ENCODE measurements at regions not wholly inside any gene's neighbourhood (a gene's known extent, or its start where the extent isn't known, plus 50 kb on each side); places are given as distances from the start of the nearest gene placed in this dataset.
"Not testable (repeated sequence)": the region's sequence is repeated elsewhere in the genome, so short reads cannot be mapped to it uniquely, and the experiment has no call there.

DNA sequence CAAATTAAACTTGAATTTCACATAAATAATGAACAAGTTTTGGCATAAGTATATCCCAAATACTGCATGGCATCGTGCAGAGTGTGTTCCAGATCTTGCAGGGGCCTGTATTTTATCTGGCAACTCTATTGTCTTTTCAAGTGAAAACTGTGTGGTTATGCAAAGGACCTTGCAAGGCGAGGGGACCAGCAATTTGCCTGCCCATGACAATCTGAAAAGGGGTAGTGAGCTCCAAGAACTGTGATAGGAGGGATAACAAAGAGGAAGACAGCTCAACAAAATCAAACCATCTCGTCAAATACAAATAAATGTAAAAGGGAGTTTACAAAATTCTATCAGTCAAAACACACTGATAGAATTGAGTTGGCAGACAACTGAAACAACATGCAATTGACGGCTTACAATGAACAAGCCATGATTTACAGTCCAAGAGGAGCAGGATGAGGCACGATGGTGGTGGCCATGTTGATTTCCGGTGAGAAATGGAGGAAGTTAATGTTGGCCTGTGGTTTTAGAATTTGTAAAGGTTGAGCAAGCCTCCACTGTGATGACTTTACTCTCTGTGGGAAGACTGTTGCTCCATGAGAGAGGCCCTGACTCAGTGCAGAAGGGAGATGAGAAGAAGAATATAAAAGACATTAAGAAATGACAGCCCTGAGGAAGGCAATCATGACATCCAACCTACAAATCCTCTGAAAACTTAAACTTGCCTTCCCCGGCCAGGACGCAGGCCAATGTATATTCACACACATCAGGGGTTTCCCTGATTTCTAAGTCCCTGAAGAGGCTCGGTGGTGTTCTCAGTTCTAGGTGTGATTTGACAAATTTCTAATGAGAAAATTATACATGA lies 132.2 kb downstream of the ADSS2 start:
- peak; percentile 50 for DNase-seq
- Mint-ChIP-seq H3K27ac (peak overlapping the region; percentile 92), H3K36me3 (peaks cover 11% of the 10 kb centered on the region), H3K4me1 (peaks cover 53% of the 10 kb centered on the region), H3K27me3 (no peaks in the 10 kb centered on the region), H3K4me3 (peak overlapping the region; percentile 7), H3K9me3 (peaks cover 6% of the 10 kb centered on the region)
- CTCF ChIA-PET = no interaction called here

DNA sequence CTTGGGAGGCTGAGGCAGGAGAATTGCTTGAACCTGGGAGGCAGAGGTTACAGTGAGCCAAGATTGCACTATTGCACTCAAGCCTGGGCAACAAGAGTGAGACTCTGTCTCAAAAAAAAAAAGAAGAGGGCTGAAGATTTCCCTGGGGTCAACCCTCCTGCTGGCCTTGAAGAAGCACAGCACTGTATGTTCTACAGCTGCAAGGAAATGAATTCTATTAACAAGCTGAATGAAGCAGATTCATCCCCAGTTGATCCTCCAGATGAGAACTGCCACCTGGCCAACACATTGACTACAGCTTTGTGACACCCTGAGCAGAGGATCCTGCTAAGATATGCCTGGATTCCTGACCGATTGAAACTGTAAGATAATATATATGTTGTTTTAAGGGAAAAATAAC lies 129.5 kb downstream of the ADSS2 start:
- peaks cover 71% of the 10 kb centered on the region for H3K4me1 Mint-ChIP-seq
- H3K27ac Mint-ChIP-seq = peak overlapping the region; percentile 87
- H3K27me3 Mint-ChIP-seq = no peaks in the 10 kb centered on the region
- H3K36me3 Mint-ChIP-seq = peaks cover 12% of the 10 kb centered on the region
- H3K4me3 Mint-ChIP-seq = no peak overlapping the region
- CTCF ChIA-PET = interaction anchor here (1.4 kb wide), 1 partner anchor 22 kb away, joined by 3 read pairs; no protein-coding TSS in a partner anchor
- DNase-seq = no peak
- H3K9me3 Mint-ChIP-seq = peaks cover 6% of the 10 kb centered on the region

DNA sequence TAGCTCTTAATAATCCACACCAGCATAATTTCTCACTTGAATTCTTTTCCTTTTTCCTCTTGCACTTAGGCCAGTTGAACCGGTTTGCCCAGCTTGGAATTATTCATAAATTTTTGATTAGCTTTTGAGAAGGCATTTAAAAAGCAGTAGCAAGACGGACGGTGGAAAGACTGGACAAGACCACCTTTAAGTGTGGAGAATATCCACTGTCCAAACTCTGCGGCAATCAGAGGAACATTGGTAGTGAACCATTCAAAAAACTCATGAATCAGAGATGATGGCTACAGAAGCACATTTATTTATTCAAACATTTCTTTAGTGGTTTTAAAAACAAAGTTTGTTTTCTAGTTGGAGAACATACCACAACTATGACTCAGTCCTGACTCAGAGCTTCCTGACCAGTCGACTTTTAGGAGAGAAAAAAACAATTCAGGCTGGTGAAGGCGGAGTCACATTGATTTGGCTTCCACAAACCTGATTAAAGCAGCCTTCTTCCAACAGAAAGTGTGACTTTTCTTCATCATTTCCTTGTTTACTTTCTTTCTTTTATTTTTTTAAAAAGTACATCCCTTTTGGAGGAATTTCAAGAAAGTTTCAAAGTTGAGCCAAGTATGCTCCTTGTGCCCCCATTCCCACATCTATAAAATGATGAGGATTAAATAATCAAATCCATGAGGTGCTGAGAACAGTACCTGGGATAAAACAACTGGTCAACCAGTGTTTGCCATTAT lies 128.8 kb downstream of the ADSS2 start:
- peak; percentile 44 for DNase-seq
- Mint-ChIP-seq H3K4me3 (no peak overlapping the region), H3K27me3 (no peaks in the 10 kb centered on the region), H3K27ac (peak overlapping the region; percentile 87), H3K36me3 (peaks cover 12% of the 10 kb centered on the region), H3K4me1 (peaks cover 69% of the 10 kb centered on the region), H3K9me3 (peaks cover 6% of the 10 kb centered on the region)
- CTCF ChIA-PET = interaction anchor here (1.4 kb wide), 1 partner anchor 23 kb away, joined by 3 read pairs; no protein-coding TSS in a partner anchor

DNA sequence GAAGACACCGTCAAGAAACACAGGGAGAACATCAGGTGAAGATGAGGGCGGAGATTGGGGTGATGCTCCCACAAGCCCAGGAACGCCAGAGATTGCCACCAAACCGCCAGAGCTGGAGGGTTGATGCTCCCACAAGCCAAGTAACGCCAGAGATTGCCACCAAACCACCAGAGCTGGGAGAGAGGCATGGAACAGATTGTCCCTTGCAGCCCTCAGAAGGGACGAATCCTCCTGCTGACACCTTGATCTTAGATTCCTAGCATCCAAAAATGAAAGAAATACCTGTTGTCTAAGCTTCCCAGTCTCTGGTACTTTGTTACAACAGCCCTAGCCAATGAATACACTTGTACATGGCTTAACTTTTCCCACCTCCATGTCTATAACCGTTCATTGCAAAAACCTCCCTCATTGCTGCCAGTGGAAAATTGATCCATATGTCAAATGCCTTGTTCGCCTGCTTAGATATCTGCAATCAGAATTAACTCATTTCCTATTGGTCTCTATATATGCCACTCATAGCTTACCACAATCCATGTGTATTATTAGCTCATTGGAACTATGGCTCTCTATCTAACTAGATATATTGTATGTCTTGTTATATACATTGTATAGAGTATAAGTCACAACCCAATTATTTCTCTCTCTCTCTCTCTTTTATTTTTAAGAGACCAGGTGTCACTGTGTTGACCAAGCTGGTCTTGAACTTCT lies 127.4 kb downstream of the ADSS2 start:
- Mint-ChIP-seq H3K9me3 (peaks cover 11% of the 10 kb centered on the region), H3K27ac (peak overlapping the region; percentile 81), H3K27me3 (no peaks in the 10 kb centered on the region), H3K36me3 (peaks cover 10% of the 10 kb centered on the region), H3K4me1 (peaks cover 57% of the 10 kb centered on the region), H3K4me3 (peak overlapping the region; percentile 44)
- DNase-seq = no peak
- CTCF ChIA-PET = interaction anchor here (0.9 to 2.5 kb wide), 4 partner anchors 16 to 90 kb away, joined by 3 to 7 read pairs (median 4); no protein-coding TSS in a partner anchor

DNA sequence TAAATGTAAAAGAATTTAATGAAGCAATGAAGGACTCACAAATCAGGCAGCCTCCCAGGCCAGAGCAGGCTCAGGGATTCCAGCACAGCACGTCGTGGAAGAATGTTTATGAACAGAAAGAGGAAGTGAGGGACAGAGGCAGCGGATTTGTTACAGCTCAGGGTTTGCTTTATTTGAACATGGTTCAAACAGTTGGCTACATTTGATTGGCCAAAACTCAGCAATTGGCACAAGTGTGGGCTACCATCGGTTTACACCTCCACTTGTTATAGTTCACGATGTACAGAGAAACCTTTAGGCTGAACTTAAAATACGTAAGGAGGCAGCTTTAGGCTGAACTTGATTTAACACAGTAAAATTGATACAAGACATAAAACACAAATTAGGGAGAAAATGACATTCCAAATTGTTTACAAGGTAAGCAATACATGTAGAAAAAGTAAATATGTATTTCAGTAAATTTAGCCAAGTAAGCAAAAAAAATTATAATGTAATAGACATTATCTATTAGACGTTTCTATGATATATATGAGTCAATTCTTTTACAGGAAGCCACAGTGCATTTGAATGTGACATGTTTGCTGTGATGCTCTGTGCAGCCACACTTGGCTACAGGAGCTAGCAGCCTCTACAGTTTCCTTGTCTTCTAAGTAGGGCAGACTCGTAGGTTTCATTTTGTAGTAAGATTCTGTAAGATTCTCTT lies 126.5 kb downstream of the ADSS2 start:
- DNase-seq = peak; percentile 36
- Mint-ChIP-seq H3K9me3 (peaks cover 11% of the 10 kb centered on the region), H3K4me1 (peaks cover 49% of the 10 kb centered on the region), H3K27ac (peak overlapping the region; percentile 85), H3K36me3 (peaks cover 6% of the 10 kb centered on the region), H3K4me3 (no peak overlapping the region), H3K27me3 (no peaks in the 10 kb centered on the region)
- CTCF ChIA-PET = interaction anchor here (0.9 to 2.5 kb wide), 5 partner anchors 15 to 89 kb away, joined by 3 to 7 read pairs (median 4); no protein-coding TSS in a partner anchor

DNA sequence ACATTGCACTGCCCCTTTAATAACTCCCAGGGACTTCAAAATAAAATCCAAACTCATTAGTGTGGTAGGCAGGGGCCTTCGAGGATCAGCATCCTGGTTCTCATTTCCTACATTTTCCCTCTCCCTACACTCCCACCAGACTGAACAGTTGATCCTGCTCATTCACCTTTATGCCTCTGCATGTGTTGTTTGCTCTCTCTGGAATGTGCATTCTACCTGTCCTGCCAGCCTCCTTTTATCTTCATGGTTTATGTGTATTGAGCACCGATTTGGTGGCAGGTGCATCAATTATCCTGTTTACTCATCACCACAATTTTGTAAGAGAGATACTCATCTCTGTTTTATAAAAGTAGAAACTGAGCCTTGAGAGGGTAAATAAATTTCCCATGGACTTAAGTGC lies 125.0 kb downstream of the ADSS2 start:
- H3K9me3 Mint-ChIP-seq = peaks cover 11% of the 10 kb centered on the region
- peaks cover 41% of the 10 kb centered on the region for H3K4me1 Mint-ChIP-seq
- H3K36me3 Mint-ChIP-seq = peaks cover 6% of the 10 kb centered on the region
- H3K4me3 Mint-ChIP-seq = no peak overlapping the region
- no peak overlapping the region for H3K27ac Mint-ChIP-seq
- no peak for DNase-seq
- CTCF ChIA-PET = no interaction called here
- no peaks in the 10 kb centered on the region for H3K27me3 Mint-ChIP-seq

DNA sequence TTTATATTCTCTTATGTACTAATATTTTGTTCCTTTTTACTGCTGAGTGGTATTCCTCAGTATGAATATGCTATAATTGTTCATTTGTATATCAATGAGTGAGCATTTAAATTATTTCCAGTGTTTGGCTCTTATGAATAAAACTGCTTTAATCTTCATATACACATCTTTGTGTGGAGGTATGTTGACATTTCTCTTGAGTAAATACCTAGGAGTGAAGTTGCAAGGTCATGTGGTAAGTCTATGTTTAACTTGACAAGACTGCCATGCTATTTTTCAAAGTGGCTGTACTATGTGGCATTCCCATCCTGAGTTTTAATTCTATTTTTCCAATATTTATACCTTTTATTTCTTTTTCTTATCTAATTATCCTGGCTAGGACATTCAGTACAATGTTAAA lies 124.2 kb downstream of the ADSS2 start:
- Mint-ChIP-seq H3K4me3 (no peak overlapping the region), H3K27ac (no peak overlapping the region), H3K4me1 (peaks cover 34% of the 10 kb centered on the region), H3K9me3 (peaks cover 10% of the 10 kb centered on the region), H3K36me3 (peaks cover 5% of the 10 kb centered on the region), H3K27me3 (peaks cover 6% of the 10 kb centered on the region)
- CTCF ChIA-PET = no interaction called here
- no peak for DNase-seq

DNA sequence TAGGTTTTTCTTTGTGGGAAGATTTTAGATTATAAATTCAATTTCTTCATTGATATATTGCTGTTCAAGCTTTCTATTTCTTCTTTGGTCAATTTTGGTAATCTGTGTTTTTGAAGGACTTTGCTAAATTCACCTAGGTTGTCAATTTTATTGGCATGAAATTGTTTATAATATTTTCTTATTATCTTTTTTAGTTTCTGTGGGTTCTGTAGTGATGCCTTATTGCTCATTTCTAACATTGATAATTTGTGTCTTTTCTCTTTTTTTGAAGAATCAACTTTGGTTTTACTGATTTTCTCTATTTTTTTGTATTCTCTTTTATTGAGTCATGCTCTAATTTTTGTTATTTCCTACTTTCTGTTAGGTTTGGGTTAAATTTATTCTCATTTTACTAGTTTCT lies 123.2 kb downstream of the ADSS2 start:
- H3K27ac Mint-ChIP-seq = no peak overlapping the region
- H3K9me3 Mint-ChIP-seq = peaks cover 7% of the 10 kb centered on the region
- H3K36me3 Mint-ChIP-seq = peaks cover 2% of the 10 kb centered on the region
- H3K4me1 Mint-ChIP-seq = peaks cover 25% of the 10 kb centered on the region
- CTCF ChIA-PET = no interaction called here
- H3K27me3 Mint-ChIP-seq = peaks cover 15% of the 10 kb centered on the region
- no peak for DNase-seq
- H3K4me3 Mint-ChIP-seq = no peak overlapping the region

DNA sequence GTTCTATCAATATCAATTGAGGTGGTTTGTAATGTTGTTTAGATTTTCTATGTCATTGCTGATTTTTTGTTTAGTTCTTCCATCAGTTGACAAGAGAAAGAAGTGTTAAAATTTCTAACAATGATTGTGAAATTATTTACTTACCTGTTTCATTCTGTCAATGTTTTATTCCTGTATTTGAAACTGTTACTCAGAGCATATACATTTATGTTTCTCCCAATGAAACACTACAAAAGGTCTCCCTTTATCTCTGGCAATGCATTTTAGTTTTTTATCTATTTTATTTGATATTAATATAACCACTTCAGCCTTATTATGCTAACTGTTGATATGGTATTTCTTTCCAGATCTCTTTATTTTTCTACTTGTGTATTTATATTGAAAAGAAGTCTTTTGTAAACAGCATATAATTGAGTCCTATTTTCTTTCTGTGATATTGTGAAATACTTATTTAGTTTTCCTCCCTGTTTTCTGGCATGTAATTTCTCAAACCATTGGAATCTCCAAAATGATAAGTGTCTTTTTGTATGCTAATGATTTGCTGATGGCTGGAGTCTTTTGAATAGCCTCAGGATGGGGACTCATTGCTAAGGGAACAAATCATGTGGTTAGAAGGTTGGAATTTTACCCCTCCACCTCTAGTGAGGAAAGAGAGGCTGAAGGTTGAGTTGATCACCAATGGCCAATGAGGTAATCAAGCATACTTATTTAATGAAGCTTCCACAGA lies 122.0 kb downstream of the ADSS2 start:
- no peaks in the 10 kb centered on the region for H3K36me3 Mint-ChIP-seq
- H3K27ac Mint-ChIP-seq = no peak overlapping the region
- peaks cover 15% of the 10 kb centered on the region for H3K4me1 Mint-ChIP-seq
- H3K4me3 Mint-ChIP-seq = no peak overlapping the region
- CTCF ChIA-PET = interaction anchor here (0.6 kb wide), 1 partner anchor 30 kb away, joined by 3 read pairs; no protein-coding TSS in a partner anchor
- H3K9me3 Mint-ChIP-seq = peaks cover 5% of the 10 kb centered on the region
- DNase-seq = no peak
- H3K27me3 Mint-ChIP-seq = peaks cover 22% of the 10 kb centered on the region

DNA sequence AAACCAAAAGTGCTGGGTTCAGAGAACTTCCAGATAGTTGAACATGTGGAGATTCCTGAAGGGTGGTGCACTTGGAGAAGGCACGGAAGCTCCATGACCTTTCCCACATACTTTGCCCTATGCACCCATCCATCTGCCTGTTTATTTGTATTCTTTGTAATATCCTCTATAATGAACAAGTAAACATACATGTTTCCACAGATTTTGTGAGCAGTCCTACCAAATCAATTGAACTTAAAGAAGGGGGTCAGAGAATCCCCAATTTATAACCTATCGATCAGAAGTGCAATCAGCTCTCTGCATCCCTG lies 121.4 kb downstream of the ADSS2 start:
- Mint-ChIP-seq H3K27me3 (peaks cover 22% of the 10 kb centered on the region), H3K9me3 (peaks cover 5% of the 10 kb centered on the region), H3K4me1 (peaks cover 10% of the 10 kb centered on the region), H3K27ac (no peak overlapping the region), H3K36me3 (no peaks in the 10 kb centered on the region), H3K4me3 (no peak overlapping the region)
- DNase-seq = no peak
- CTCF ChIA-PET = interaction anchor here (0.6 kb wide), 1 partner anchor 30 kb away, joined by 3 read pairs; no protein-coding TSS in a partner anchor

DNA sequence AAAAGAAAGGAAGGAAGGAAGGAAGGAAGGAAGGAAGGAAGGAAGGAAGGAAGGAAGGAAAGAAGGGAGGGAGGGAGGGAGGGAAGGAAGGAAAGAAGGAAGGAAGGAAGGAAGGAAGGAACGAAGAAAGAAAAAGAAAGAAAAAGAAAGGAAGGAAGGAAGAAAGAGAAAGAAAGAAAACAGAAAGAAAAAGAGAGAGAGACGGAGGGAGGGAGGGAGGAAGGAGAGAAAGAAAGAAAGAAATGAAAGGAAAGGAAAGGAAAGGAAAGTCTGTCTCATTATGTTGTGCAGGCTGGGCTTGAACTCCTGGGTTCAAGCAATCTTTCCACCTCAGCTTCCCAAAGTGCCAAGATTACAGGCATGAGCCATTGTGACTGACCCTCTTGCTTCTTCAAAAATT lies 118.9 kb downstream of the ADSS2 start:
- not testable (repeated sequence) for H3K4me1 Mint-ChIP-seq

DNA sequence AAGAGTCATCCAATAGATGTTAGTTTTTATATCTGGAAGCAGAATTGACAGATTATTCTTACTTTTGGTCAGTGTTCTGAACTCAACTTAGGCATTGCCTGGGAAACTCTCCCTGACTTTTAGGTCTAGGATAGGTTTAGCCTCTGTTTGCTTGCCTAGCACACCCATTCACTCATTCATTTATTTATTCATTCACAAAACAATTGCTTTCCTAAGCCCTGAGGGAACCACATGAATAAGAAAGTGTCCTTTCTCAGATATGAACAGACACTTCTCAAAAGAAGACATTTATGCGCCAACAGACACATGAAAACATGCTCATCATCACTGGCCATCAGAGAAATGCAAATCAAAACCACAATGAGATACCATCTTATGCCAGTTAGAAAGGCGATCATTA lies 117.4 kb downstream of the ADSS2 start:
- H3K36me3 Mint-ChIP-seq, DNase-seq, H3K9me3 Mint-ChIP-seq, H3K27ac Mint-ChIP-seq, H3K4me3 Mint-ChIP-seq, CTCF ChIA-PET: not testable (repeated sequence)
- Mint-ChIP-seq H3K27me3 (peaks cover 26% of the 10 kb centered on the region), H3K4me1 (peaks cover 11% of the 10 kb centered on the region)

More for the DNA sequence above, 118.9 kb downstream of the ADSS2 start:
- H3K9me3 Mint-ChIP-seq, DNase-seq, H3K27ac Mint-ChIP-seq, H3K36me3 Mint-ChIP-seq, CTCF ChIA-PET, H3K4me3 Mint-ChIP-seq: not testable (repeated sequence)
- H3K27me3 Mint-ChIP-seq = peaks cover 26% of the 10 kb centered on the region

DNA sequence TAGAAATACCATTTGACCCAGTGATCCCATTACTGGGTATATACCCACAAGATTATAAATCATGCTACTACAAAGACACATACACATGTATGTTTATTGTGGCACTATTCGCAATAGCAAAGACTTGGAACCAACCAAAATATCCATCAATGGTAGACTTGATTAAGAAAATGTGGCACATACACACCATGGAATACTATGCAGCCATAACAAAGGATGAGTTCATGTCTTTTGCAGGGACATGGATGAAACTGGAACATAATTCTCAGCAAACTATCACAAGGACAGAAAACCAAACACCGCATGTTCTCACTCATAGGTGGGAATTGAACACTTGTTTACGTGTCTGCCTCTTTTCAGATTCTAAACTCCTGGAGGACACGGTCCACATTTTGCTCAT lies 116.9 kb downstream of the ADSS2 start:
- H3K4me3 Mint-ChIP-seq, DNase-seq, CTCF ChIA-PET, H3K9me3 Mint-ChIP-seq, H3K27ac Mint-ChIP-seq, H3K36me3 Mint-ChIP-seq: not testable (repeated sequence)
- Mint-ChIP-seq H3K27me3 (peaks cover 26% of the 10 kb centered on the region), H3K4me1 (peaks cover 16% of the 10 kb centered on the region)

All from activated naive CD4-positive, alpha-beta T cell treated with anti-CD3 and anti-CD28 coated beads, Interleukin-2, amount 10 ng/mL, durations not matched to agents 7 days and 5 days (primary cell).